Body of pancreas (tissue), 4 donors: ENCODE measurements at regions not wholly inside any gene's neighbourhood (a gene's known extent, or its start where the extent isn't known, plus 50 kb on each side); places are given as distances from the start of the nearest gene placed in this dataset.

Source experiments
- POLR2A ChIP-seq, 3 donors: fragments of 450-650 bp; IDR thresholded peaks; one replicate each; pipeline ENCODE4 v1.6.1; 2016; ENCODE audit warnings: antibody characterized with exemption in 3 of 3, mild to moderate bottlenecking in 2 of 3
- TF ChIP-seq, protein P1 (sequence below), 7 experiments: fragments of 450-650 bp in 4 of 7; fragments of 200-600 bp in 3 of 7; sonication (generic) in 3 of 7; IDR thresholded peaks; one replicate each; pipeline ENCODE4 v1.5.1; 2016 to 2019; ENCODE audit warnings: antibody characterized with exemption in 7 of 7

DNA sequence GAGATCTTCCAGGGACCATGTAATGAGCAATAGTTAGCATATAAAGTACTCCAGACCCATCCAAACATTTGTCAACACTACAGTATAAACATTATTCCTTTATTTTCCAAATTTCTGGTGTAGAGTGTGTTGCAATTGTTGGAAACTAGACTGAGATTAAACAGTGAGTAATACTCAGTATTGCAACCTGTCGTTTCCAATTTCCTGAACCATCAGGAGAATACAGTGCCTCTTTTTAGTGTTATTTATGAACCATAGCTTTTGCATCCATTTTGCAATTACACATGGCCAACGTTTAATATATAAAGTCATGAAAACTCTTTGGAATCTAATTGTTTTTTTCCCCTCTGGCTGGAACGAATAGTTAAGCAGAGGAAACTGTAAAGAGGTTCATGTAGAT is 58.3 kb upstream of the DHRSX start:
- TF ChIP-seq, protein P1, sequence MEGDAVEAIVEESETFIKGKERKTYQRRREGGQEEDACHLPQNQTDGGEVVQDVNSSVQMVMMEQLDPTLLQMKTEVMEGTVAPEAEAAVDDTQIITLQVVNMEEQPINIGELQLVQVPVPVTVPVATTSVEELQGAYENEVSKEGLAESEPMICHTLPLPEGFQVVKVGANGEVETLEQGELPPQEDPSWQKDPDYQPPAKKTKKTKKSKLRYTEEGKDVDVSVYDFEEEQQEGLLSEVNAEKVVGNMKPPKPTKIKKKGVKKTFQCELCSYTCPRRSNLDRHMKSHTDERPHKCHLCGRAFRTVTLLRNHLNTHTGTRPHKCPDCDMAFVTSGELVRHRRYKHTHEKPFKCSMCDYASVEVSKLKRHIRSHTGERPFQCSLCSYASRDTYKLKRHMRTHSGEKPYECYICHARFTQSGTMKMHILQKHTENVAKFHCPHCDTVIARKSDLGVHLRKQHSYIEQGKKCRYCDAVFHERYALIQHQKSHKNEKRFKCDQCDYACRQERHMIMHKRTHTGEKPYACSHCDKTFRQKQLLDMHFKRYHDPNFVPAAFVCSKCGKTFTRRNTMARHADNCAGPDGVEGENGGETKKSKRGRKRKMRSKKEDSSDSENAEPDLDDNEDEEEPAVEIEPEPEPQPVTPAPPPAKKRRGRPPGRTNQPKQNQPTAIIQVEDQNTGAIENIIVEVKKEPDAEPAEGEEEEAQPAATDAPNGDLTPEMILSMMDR (IDR thresholded peaks at IDR 0.05) = no peak
- TF ChIP-seq POLR2A (IDR thresholded peaks at IDR 0.05) = no peak
